ENCODE measurements at regions not wholly inside any gene's neighbourhood (a gene's known extent, or its start where the extent isn't known, plus 50 kb on each side); places are given as distances from the start of the nearest gene placed in this dataset.
A peak's percentile ranks its signal among the peaks of the same experiment; 100 is the strongest.

DNA sequence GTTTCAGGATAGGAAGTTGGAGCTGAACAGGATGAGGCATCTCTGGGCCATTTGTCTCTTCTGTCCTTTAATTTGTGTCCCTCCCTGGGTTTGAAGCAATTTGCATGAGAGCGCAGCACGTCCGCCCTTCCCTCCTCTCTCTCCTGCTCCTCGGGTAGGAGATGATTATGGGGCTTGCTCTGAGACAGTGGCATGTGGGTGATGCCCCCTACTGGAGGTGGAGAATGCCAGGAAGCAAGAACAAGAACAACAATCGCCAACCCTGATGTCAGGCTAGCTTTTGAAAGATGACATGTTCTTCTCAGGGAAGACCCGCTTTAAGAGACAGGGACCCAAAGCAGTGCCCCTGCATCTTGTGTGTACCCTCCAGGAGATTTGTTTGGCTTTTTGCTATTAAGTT lies 63.9 kb upstream of the LOXL4 start:
- TF ChIP-seq, protein P1, sequence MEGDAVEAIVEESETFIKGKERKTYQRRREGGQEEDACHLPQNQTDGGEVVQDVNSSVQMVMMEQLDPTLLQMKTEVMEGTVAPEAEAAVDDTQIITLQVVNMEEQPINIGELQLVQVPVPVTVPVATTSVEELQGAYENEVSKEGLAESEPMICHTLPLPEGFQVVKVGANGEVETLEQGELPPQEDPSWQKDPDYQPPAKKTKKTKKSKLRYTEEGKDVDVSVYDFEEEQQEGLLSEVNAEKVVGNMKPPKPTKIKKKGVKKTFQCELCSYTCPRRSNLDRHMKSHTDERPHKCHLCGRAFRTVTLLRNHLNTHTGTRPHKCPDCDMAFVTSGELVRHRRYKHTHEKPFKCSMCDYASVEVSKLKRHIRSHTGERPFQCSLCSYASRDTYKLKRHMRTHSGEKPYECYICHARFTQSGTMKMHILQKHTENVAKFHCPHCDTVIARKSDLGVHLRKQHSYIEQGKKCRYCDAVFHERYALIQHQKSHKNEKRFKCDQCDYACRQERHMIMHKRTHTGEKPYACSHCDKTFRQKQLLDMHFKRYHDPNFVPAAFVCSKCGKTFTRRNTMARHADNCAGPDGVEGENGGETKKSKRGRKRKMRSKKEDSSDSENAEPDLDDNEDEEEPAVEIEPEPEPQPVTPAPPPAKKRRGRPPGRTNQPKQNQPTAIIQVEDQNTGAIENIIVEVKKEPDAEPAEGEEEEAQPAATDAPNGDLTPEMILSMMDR (IDR thresholded peaks at IDR 0.05 in 2 of 3, conservative IDR thresholded peaks at IDR 0.05 in 1 of 3; ENCODE audit: borderline replicate concordance in 1 of 3, insufficient read depth in 1 of 3, low read depth in 2 of 3, low read length in 2 of 3), result peak; percentile 87 to 98 (median 97)
- TF ChIP-seq EZH2phosphoT487 (IDR thresholded peaks at IDR 0.05; ENCODE audit: borderline replicate concordance) (no peak), POLR2A (IDR thresholded peaks at IDR 0.05; ENCODE audit: borderline replicate concordance, extremely low read depth, insufficient read depth, insufficient read length) (no peak), POLR2AphosphoS5 (IDR thresholded peaks at IDR 0.05; ENCODE audit: low read depth, low read length) (no peak), EZH2 (IDR thresholded peaks at IDR 0.05) (no peak), YY1 (IDR thresholded peaks at IDR 0.05; ENCODE audit: extremely low read depth, insufficient replicate concordance, low read depth, low read length) (peak; percentile 20), CEBPB (IDR thresholded peaks at IDR 0.05; ENCODE audit: low read depth) (no peak)
- TF ChIP-seq, protein P2, sequence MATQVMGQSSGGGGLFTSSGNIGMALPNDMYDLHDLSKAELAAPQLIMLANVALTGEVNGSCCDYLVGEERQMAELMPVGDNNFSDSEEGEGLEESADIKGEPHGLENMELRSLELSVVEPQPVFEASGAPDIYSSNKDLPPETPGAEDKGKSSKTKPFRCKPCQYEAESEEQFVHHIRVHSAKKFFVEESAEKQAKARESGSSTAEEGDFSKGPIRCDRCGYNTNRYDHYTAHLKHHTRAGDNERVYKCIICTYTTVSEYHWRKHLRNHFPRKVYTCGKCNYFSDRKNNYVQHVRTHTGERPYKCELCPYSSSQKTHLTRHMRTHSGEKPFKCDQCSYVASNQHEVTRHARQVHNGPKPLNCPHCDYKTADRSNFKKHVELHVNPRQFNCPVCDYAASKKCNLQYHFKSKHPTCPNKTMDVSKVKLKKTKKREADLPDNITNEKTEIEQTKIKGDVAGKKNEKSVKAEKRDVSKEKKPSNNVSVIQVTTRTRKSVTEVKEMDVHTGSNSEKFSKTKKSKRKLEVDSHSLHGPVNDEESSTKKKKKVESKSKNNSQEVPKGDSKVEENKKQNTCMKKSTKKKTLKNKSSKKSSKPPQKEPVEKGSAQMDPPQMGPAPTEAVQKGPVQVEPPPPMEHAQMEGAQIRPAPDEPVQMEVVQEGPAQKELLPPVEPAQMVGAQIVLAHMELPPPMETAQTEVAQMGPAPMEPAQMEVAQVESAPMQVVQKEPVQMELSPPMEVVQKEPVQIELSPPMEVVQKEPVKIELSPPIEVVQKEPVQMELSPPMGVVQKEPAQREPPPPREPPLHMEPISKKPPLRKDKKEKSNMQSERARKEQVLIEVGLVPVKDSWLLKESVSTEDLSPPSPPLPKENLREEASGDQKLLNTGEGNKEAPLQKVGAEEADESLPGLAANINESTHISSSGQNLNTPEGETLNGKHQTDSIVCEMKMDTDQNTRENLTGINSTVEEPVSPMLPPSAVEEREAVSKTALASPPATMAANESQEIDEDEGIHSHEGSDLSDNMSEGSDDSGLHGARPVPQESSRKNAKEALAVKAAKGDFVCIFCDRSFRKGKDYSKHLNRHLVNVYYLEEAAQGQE (IDR thresholded peaks at IDR 0.05; ENCODE audit: low read depth), result no peak
- TF ChIP-seq, protein P3, sequence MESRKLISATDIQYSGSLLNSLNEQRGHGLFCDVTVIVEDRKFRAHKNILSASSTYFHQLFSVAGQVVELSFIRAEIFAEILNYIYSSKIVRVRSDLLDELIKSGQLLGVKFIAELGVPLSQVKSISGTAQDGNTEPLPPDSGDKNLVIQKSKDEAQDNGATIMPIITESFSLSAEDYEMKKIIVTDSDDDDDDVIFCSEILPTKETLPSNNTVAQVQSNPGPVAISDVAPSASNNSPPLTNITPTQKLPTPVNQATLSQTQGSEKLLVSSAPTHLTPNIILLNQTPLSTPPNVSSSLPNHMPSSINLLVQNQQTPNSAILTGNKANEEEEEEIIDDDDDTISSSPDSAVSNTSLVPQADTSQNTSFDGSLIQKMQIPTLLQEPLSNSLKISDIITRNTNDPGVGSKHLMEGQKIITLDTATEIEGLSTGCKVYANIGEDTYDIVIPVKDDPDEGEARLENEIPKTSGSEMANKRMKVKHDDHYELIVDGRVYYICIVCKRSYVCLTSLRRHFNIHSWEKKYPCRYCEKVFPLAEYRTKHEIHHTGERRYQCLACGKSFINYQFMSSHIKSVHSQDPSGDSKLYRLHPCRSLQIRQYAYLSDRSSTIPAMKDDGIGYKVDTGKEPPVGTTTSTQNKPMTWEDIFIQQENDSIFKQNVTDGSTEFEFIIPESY (IDR thresholded peaks at IDR 0.05; ENCODE audit: extremely low read depth, insufficient replicate concordance, low read length), result no peak

All from HCT116 (cell line).